OCI-LY1 (cell line): ENCODE measurements at regions not wholly inside any gene's neighbourhood (a gene's known extent, or its start where the extent isn't known, plus 50 kb on each side); places are given as distances from the start of the nearest gene placed in this dataset.
"Not testable (repeated sequence)": the region's sequence is repeated elsewhere in the genome, so short reads cannot be mapped to it uniquely, and the experiment has no call there.

Source experiments
- EZH2 ChIP-seq: fragments of 200-600 bp; sonication (generic), shearing (Covaris generic); IDR thresholded peaks from 2 replicates; pipeline ENCODE4 v1.8.0; 2017; ENCODE audit warnings: borderline replicate concordance, mixed run types, mild to moderate bottlenecking, antibody characterized with exemption, low read length, moderate library complexity, mixed read lengths
- TF ChIP-seq, protein P1 (sequence below): fragments of 200-600 bp; sonication (generic), shearing (Covaris generic); IDR thresholded peaks from 2 replicates; pipeline ENCODE4 v1.5.1; 2017; ENCODE audit warnings: mild to moderate bottlenecking, antibody characterized with exemption, low read length, moderate library complexity, mixed read lengths

GRCh38 chr17:22088589-22088988, 396.3 kb downstream of the KCNJ18 start:
- TF ChIP-seq, protein P1, sequence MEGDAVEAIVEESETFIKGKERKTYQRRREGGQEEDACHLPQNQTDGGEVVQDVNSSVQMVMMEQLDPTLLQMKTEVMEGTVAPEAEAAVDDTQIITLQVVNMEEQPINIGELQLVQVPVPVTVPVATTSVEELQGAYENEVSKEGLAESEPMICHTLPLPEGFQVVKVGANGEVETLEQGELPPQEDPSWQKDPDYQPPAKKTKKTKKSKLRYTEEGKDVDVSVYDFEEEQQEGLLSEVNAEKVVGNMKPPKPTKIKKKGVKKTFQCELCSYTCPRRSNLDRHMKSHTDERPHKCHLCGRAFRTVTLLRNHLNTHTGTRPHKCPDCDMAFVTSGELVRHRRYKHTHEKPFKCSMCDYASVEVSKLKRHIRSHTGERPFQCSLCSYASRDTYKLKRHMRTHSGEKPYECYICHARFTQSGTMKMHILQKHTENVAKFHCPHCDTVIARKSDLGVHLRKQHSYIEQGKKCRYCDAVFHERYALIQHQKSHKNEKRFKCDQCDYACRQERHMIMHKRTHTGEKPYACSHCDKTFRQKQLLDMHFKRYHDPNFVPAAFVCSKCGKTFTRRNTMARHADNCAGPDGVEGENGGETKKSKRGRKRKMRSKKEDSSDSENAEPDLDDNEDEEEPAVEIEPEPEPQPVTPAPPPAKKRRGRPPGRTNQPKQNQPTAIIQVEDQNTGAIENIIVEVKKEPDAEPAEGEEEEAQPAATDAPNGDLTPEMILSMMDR = not testable (repeated sequence)
- not testable (repeated sequence) for TF ChIP-seq EZH2
